Caco-2 (cell line): ENCODE measurements at regions not wholly inside any gene's neighbourhood (a gene's known extent, or its start where the extent isn't known, plus 50 kb on each side); places are given as distances from the start of the nearest gene placed in this dataset.

Experiments
- BruUV-seq: library from RNA; stranded (reverse); fragments of 400-500 nt; replicated peaks from 2 replicates; lab custom pipeline; 2021; lab: Mats Ljungman, UMichigan
- CTCF ChIA-PET: fragments of 300-600 bp; sonication (Branson Sonifier 250); formaldehyde crosslinking; loops from one replicate; lab custom pipeline; 2022; ENCODE audit warnings: antibody characterized with exemption; lab: Charles Lee
- POLR2A ChIA-PET: fragments of 300-600 bp; sonication (Branson Sonifier 250); formaldehyde crosslinking; loops from one replicate; lab custom pipeline; 2022; ENCODE audit warnings: antibody characterized with exemption; lab: Charles Lee
- DNase-seq, 2 experiments: peaks; one replicate each; pipeline versions ENCODE4 v3.0.0 to v3.0.0-alpha.2; 2020 to 2022
- H3K27me3 ChIP-seq: replicated peaks from 2 replicates; pipeline ENCODE4 v1.6.0; 2011; ENCODE audit warnings: low read length; ENCODE audit not compliant: control insufficient read depth, insufficient read depth
- H3K36me3 ChIP-seq: 2 replicates; pipeline ENCODE4 v1.5.1; 2011; ENCODE audit warnings: low read length; ENCODE audit not compliant: control insufficient read depth, insufficient read depth
- H3K4me1 ChIP-seq: fragments of 250-450 bp; sonication (Bioruptor Pico); 2 replicates; pipeline ENCODE4 v1.5.1; 2020; ENCODE audit warnings: mild to moderate bottlenecking
- H3K4me3 ChIP-seq: 2 replicates; pipeline ENCODE4 v1.5.1; 2011; ENCODE audit warnings: low read depth, mild to moderate bottlenecking, control low read depth, low read length
- H3K9me3 ChIP-seq: fragments of 250-450 bp; sonication (Bioruptor Pico); 2 replicates; pipeline ENCODE4 v1.5.1; 2020; ENCODE audit warnings: mild to moderate bottlenecking, moderate library complexity
- H3K27ac Mint-ChIP-seq: one replicate; pipeline ENCODE4 v1.8.0; 2022; ENCODE audit warnings: mixed read lengths; ENCODE audit not compliant: unreplicated experiment
- H3K27me3 Mint-ChIP-seq: one replicate; pipeline ENCODE4 v1.8.0; 2022; ENCODE audit warnings: mixed read lengths; ENCODE audit not compliant: insufficient read depth, unreplicated experiment
- H3K36me3 Mint-ChIP-seq: one replicate; pipeline ENCODE4 v1.8.0; 2022; ENCODE audit warnings: mild to moderate bottlenecking, mixed read lengths; ENCODE audit not compliant: insufficient read depth, unreplicated experiment
- H3K4me1 Mint-ChIP-seq: one replicate; pipeline ENCODE4 v1.8.0; 2022; ENCODE audit warnings: low read depth, mixed read lengths; ENCODE audit not compliant: unreplicated experiment
- H3K4me3 Mint-ChIP-seq: one replicate; pipeline ENCODE4 v1.8.0; 2022; ENCODE audit warnings: mild to moderate bottlenecking, moderate library complexity, mixed read lengths; ENCODE audit not compliant: unreplicated experiment
- H3K9me3 Mint-ChIP-seq: one replicate; pipeline ENCODE4 v1.8.0; 2022; ENCODE audit warnings: mixed read lengths; ENCODE audit not compliant: unreplicated experiment
- intact Hi-C: fragments of 100-400 bp; cut with micrococcal nuclease; formaldehyde crosslinking; loops from one replicate; pipeline ENCODE4 v1.10.0; 2022; ENCODE audit not compliant: unreplicated experiment
- TF ChIP-seq, protein P1 (sequence below), 2 experiments: fragments of 200-600 bp in 1 of 2; IDR thresholded peaks; 1 replicate in 1 of 2; 2 replicates in 1 of 2; pipeline versions ENCODE4 v1.5.1 to v1.8.0; 2011 to 2022; ENCODE audit warnings: antibody characterized with exemption in 1 of 2, control low read depth in 1 of 2, inconsistent platforms in 1 of 2, low read depth in 1 of 2, low read length in 1 of 2, mild to moderate bottlenecking in 1 of 2, moderate library complexity in 1 of 2; ENCODE audit not compliant: insufficient read depth in 1 of 2, severe bottlenecking in 1 of 2, unreplicated experiment in 1 of 2

DNA sequence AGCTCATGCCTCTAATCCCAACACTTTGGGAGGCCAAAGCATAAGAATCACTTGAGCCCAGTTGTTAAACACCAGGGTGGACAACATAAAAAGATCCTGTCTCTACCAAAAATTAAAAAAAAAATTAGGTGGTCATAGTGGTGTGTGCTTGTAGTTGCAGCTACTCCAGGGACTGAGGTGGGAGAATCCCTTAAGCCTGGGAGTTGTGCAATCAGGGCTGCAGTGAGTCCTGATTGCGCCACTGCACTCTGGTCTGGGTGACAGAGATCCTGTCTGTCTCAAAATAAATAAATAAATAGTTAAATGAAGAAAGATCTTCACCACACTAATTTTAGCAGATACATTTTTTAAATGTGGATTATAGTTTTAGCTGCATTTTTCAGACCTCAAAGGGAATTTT, 433.2 kb downstream of the MAT2B start:
- H3K36me3 ChIP-seq = no peaks in the 10 kb centered on the region
- Mint-ChIP-seq H3K4me3 (no peak overlapping the region), H3K27me3 (no peaks in the 10 kb centered on the region), H3K4me1 (no peaks in the 10 kb centered on the region), H3K9me3 (peaks cover 25% of the 10 kb centered on the region), H3K36me3 (no peaks in the 10 kb centered on the region), H3K27ac (no peak overlapping the region)
- intact Hi-C loops = no loop called here
- POLR2A ChIA-PET = no interaction called here
- no TSS peak for BruUV-seq
- H3K4me1 ChIP-seq = no peaks in the 10 kb centered on the region
- H3K4me3 ChIP-seq = no peak overlapping the region
- TF ChIP-seq, protein P1, sequence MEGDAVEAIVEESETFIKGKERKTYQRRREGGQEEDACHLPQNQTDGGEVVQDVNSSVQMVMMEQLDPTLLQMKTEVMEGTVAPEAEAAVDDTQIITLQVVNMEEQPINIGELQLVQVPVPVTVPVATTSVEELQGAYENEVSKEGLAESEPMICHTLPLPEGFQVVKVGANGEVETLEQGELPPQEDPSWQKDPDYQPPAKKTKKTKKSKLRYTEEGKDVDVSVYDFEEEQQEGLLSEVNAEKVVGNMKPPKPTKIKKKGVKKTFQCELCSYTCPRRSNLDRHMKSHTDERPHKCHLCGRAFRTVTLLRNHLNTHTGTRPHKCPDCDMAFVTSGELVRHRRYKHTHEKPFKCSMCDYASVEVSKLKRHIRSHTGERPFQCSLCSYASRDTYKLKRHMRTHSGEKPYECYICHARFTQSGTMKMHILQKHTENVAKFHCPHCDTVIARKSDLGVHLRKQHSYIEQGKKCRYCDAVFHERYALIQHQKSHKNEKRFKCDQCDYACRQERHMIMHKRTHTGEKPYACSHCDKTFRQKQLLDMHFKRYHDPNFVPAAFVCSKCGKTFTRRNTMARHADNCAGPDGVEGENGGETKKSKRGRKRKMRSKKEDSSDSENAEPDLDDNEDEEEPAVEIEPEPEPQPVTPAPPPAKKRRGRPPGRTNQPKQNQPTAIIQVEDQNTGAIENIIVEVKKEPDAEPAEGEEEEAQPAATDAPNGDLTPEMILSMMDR (IDR thresholded peaks at IDR 0.05; ENCODE audit: insufficient read depth in 1 of 2, low read depth in 1 of 2, low read length in 1 of 2, severe bottlenecking in 1 of 2, unreplicated experiment in 1 of 2) = no peak
- CTCF ChIA-PET = no interaction called here
- no peaks in the 10 kb centered on the region for H3K27me3 ChIP-seq
- no peak for DNase-seq
- no peaks in the 10 kb centered on the region for H3K9me3 ChIP-seq

DNA sequence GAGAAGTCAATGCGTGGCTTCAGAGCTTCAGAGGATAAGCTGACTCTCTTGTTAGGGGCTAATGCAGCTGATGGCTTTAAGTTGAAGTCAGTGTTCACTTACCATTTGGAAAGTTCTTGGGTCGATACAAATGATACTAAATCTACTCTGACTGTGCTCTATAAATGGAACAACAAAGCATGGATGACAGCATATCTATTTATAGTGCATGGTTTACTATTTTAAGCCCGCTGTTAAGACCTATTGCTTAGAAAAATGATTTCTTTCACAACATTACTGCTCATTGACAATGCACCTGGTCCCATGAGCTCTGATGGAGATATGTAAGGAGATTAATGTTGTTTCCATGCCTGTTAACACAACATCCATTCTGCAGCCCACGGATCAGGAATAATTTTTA, 435.7 kb downstream of the MAT2B start:
- no peaks in the 10 kb centered on the region for H3K9me3 ChIP-seq
- no peak overlapping the region for H3K4me3 ChIP-seq
- no TSS peak for BruUV-seq
- ChIA-PET POLR2A (no interaction called here), CTCF (no interaction called here)
- TF ChIP-seq, protein P1 (IDR thresholded peaks at IDR 0.05; ENCODE audit: insufficient read depth in 1 of 2, low read depth in 1 of 2, low read length in 1 of 2, severe bottlenecking in 1 of 2, unreplicated experiment in 1 of 2) = no peak
- no peaks in the 10 kb centered on the region for H3K27me3 ChIP-seq
- Mint-ChIP-seq H3K9me3 (peaks cover under 1% of the 10 kb centered on the region), H3K36me3 (no peaks in the 10 kb centered on the region), H3K27me3 (peaks cover 8% of the 10 kb centered on the region), H3K4me3 (no peak overlapping the region), H3K4me1 (no peaks in the 10 kb centered on the region), H3K27ac (no peak overlapping the region)
- H3K36me3 ChIP-seq = no peaks in the 10 kb centered on the region
- H3K4me1 ChIP-seq = no peaks in the 10 kb centered on the region
- intact Hi-C loops = no loop called here
- DNase-seq = no peak

DNA sequence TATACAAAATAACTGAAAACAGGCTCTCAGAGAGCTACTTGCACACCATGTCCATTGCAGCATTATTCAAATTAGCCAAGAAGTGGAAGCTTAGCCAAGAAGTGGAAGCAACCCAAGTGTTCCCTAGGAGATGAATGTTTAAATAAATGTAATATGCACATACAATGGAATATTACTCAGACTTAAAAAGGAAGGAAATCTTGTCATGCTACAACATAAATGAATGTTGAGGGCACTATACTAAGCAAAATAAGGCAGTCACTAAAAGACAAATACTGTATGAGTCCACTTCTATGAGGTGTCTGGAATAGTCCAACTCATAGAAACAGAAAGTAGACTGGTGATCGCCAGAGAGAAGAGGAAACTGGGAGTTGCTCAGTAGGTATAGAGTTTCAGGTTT, 438.1 kb downstream of the MAT2B start:
- ChIA-PET CTCF (no interaction called here), POLR2A (no interaction called here)
- intact Hi-C loops = no loop called here
- H3K27me3 ChIP-seq = no peaks in the 10 kb centered on the region
- H3K27ac Mint-ChIP-seq = no peak overlapping the region
- no peaks in the 10 kb centered on the region for H3K4me1 ChIP-seq
- no peaks in the 10 kb centered on the region for H3K4me1 Mint-ChIP-seq
- no peaks in the 10 kb centered on the region for H3K9me3 ChIP-seq
- no TSS peak for BruUV-seq
- peaks cover 19% of the 10 kb centered on the region for H3K27me3 Mint-ChIP-seq
- H3K9me3 Mint-ChIP-seq = no peaks in the 10 kb centered on the region
- no peaks in the 10 kb centered on the region for H3K36me3 ChIP-seq
- DNase-seq = no peak
- TF ChIP-seq, protein P1 (IDR thresholded peaks at IDR 0.05; ENCODE audit: insufficient read depth in 1 of 2, low read depth in 1 of 2, low read length in 1 of 2, severe bottlenecking in 1 of 2, unreplicated experiment in 1 of 2) = no peak
- H3K36me3 Mint-ChIP-seq = no peaks in the 10 kb centered on the region
- no peak overlapping the region for H3K4me3 ChIP-seq
- H3K4me3 Mint-ChIP-seq = no peak overlapping the region
